HG03354 (cell line): ENCODE measurements at regions not wholly inside any gene's neighbourhood (a gene's known extent, or its start where the extent isn't known, plus 50 kb on each side); places are given as distances from the start of the nearest gene placed in this dataset.

Experiments
- ATAC-seq: cut with Tn5 transposase; IDR thresholded peaks from one replicate; pipeline ENCODE4 v1.9.1; 2021; ENCODE audit warnings: mild to moderate bottlenecking; ENCODE audit not compliant: unreplicated experiment, poor library complexity, severe bottlenecking

- no peak for ATAC-seq
These were observed 322.9 kb downstream of the DYSF start for GRCh38 chr2:71776227-71776626.

GRCh38 chr2:71773218-71773617, 319.9 kb downstream of the DYSF start:
- no peak for ATAC-seq

DNA sequence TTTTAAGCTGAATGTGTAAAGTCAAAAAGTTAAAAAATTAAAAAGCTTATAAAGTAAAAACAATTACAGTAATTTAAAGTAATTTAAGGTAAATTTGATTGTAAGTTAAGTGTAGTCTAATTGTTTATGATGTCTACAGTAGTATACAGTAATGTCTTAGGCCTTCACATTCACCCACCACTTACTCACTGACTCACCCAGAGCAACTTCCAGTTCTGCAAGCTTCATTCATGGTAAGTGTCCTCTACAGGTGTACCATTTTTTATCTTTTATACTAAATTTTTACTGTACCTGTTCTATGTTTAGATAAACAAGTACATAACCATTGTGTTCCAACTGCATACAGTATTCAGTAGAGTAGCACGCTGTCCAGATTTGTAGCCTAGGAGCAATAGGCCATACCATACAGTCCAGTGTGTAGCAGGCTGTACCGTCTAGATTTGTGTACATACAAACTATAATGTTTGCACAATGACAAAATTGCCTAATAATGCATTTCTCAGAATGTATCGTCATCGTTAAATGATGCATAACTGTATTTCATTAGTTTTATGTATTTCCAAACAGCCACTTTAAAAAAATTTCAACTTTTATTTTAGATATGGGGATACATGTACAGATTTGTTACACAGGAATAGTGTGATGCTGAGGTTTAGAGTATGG, 319.3 kb downstream of the DYSF start:
- ATAC-seq, result no peak

DNA sequence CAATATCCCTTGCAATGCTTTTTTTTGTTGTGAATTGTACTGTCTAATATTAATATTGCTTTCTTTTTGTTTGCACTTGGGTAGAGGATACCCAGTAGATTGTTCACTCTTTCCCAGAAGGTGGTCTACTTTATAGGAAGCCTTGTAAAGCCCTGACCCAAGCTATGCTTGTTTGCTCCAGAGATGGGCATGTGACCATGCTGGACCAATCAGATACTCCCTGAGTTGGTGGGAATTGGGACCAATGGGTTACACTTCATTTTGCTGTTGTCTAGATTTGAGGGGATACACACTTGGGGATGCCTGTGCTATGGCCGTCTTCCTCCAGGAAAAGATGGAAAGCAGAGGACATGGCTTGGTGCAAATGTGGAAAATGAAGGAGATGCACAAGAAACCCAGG, 314.3 kb downstream of the DYSF start:
- no peak for ATAC-seq

DNA sequence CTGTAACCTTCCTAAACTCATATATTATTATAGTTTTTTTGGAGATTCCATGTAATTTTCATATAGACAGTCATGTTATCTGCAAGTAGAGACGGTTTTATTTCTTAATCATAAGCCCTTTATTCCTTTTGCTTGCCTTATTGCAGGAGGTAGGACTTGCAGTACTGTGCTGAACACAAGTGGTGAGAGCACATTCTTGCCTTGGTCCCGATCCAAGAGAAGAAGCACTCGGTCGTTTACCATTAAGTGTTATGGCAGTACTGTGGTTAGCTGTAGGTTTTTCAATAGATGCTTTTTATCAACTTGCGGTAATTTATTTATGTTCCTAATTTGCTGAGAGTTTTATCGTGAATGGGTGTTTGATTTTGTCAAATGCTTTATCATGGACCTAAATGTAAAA, 305.7 kb downstream of the DYSF start:
- no peak for ATAC-seq

DNA sequence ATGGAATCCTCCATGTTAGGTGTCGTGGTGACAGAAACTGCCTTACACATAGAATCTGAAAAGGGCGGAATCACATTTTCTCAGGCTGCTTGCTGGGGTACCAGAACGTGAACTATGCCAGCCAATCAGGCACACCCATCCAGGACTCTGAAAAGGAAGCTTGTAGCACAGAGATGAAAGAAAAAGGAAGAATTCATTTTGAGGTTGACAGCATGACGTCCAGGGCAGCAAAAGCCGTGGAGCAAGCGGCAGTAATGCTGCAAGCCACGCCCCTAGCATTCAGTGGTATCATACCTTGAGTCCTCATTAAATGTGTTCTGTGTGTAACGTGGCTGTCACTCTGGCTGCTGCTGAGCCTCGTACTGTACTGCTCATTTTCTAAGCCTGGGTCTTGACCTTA, 304.0 kb downstream of the DYSF start:
- no peak for ATAC-seq

DNA sequence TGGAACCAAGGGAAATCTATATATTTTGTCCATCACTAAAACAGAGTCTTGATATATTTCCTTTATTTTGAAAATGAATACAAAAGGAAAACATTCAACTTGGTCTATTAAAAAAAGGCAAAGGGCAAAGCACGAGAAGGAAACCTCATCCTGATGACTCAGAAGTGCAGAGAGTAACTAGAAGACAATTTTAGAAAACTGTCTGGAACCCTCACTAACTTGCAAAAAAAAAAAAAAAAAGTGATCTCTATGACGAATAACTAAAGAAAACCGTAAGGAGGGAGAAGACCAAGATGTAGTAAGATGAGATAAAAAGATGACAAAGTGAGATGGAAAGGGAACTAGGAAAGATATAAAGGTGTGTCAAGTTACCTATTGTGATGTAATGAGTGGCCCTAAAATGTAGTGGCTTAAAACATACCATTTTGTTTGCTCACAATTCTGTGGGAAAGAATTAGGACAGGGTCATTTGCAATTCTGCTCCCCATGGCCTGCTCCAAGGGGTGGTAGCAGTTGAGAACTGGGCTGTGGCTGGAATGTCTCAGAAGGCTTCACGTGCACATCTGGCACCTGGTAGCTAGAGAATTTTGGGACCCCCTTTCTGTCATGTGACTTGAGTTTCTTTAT, 303.0 kb downstream of the DYSF start:
- ATAC-seq, result no peak

DNA sequence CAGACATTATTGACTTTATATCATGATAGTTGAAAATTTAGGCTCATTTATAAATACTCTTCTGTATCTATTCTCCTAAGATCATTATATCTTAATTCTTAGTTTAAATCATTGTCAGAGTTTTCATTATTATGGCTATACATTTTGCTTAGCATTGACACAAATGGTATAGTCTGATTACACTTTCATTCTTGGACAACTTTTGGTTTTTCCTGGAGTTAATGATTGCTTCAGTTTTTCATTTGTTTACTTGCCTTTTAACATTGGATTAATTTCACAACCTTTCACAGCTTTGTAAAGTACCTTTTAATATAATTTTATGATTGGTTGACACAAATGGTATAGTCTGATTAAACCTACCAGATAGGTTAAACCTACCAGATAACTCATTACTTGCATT, 298.2 kb downstream of the DYSF start:
- no peak for ATAC-seq

DNA sequence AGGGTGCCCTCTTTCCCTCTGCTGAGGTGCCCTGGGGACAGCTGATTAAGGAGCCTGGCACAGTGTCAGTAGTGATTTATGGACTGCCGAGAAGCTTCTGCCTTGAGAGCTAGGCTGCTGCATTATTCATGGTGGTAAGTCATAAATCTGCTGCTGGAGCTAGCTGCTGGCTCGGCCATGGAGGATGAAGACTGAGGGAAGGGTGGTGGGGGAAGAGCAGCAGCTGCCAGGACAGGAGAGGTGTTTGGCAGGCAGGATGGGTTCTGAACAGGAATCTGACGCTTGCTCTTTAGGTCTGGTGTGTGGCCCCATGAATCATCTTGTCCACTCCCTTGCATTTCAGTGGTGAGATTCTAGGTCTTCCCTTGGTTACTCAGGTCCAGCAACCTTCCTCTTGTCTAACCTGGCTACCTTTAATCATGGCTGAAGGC, 296.3 kb downstream of the DYSF start:
- ATAC-seq, result no peak

DNA sequence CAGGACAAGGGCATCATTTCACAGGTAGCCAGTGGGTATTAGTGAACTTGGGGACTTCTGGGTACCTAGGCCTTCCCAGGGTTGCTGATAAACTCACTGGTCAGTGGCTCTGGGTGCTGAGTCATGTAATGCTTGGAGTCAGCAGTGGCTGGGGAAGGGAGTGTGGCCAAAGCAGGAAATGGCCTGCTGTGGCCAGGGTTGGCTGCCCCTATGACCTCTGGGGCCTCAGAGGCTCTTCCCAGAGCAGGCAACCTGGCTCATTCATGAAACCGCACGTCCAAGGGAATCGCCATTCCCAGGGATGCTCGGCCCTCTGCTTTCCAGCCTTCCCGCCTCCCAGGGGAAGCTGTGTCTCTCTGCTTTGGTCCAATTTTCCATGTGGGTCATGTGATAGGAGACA, 294.9 kb downstream of the DYSF start:
- no peak for ATAC-seq

DNA sequence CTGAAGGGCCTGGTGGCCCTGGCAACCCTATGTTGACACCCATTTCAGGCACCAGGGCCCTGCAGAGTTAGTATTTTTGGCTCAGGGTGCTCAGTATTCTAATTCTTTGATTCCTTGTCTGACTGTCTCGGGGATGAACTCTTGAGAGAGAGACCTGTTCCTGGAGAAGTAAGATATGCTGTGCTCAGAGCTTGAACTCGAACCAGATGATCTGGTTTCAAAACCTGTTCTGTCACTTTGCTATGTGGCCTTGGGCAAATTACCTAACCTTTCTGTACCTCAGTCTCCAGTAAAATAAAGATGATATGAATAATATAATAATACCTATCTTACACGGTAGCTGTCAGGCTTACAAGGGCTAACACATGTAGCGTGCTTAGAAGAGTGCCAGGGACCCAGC, 294.2 kb downstream of the DYSF start:
- ATAC-seq, result no peak

GRCh38 chr2:71746946-71747501, 293.7 kb downstream of the DYSF start:
- no peak for ATAC-seq

DNA sequence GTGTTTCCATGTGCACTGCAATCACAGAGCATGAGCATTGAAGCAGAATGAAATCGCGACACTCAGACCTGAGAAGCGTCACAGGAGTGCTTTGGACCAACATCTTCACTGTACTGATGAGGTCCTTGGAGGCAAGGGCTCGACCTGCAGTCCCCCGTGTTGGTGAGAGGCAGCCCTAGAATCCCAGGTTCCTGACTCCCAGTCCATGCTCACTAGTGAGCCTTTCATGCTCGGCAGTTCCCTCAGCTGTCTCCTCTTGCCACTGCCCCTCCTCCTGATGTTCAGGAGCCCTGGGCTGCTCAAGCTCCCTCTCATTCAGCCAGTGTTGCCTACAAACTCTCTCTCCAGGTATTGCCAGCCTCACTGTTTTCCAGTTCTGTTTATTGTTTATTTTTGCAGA, 291.4 kb downstream of the DYSF start:
- ATAC-seq, result no peak

DNA sequence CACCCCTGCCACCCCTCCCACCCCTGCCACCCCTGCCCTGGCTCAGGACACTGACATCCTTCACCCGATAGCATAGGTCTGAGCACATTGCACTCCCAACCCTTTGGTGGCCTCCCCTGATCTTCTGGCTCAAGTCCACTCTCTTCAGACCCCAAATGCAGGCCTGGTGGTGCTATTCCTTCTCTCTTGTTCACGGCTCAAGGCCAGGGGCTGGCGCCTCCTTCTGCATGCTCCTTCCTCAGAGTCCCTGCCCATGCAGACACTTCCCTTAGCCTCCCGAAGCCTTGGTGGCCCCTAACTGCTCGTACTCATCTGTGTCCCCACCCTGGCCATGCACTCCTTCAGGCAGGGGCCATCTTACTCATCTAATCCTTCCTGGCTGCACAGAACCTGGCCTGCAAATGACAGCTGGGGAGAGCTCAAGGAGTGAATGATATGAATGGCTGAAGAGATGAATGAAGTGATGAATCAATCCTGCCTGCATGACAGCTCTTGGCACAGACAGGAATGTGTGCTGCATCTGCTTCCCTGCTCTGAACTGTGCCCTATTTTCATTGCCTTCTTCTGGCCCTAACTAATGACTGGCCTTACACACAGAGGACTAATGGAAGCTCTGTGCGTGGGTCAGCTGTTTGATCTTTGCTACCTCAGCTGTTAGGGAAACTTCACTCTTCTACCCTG, 290.8 kb downstream of the DYSF start:
- no peak for ATAC-seq

- no peak for ATAC-seq
These were observed 289.7 kb downstream of the DYSF start for GRCh38 chr2:71742953-71743601.

DNA sequence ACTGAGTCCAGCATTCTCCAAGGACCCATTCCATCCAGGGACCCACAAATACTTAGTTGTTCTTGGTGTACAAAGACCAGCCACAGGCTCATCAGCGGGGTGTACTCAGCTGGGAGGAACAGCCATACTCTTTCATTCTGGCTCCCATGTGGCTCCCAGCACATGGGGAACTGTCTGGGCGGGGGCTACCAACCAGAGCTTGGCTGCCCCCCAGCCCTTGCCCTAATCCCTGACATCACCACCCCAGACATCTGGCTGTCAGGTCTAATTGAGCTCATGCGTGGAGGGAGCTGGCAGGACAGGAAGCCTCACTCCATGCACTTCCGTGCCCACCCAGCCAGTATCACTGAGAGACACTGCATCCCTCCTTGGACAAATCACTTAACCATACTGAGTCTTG, 283.6 kb downstream of the DYSF start:
- ATAC-seq, result no peak

DNA sequence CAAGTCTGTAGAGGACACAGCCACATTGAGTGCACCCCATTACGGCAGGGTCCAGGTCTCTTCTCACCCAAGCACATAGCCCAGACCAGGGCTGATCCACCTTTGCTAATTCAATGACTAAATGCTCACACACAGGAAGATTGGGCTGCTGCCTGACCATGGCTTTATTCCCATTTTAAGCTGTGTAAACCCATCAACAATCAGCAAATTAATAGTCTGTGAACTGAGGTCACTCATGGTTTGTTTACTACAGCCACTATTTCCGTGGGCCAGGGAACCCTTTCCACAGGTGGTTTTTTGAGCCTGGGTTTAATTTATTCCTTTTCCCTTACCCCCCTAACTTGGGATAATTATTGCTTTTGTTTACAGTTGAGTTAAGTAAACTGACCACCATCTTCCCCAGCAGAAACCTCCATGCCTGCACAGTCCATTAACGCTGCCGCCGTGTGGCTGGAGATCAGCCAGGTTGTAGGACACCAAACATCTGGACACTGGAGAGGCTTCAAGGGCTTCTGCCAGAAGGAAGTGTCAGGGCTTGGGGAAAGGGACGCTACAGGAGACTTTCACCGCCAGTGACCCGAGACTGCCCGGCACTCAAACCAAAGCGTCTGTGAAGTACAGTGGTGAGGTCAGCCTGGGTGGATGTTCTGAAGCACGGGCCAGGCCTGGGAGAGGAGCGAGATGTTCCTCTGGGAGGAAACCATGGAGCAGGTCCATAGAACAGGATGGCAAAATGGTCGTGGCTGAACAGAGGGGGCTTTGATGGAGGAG, 282.9 kb downstream of the DYSF start:
- ATAC-seq, result no peak
